Skeletal muscle tissue (tissue), 3 donors: ENCODE measurements at regions not wholly inside any gene's neighbourhood (a gene's known extent, or its start where the extent isn't known, plus 50 kb on each side); places are given as distances from the start of the nearest gene placed in this dataset.

Experiments
- H3K27ac ChIP-seq: one replicate; pipeline ENCODE4 v1.7.0; 2013; ENCODE audit warnings: mild to moderate bottlenecking, low read depth, low read length, inconsistent platforms
- H3K27me3 ChIP-seq, 3 donors: one replicate each; pipeline ENCODE4 v1.7.0; 2013; ENCODE audit warnings: low read length in 3 of 3; ENCODE audit not compliant: control insufficient read depth in 3 of 3, insufficient read depth in 3 of 3
- H3K36me3 ChIP-seq, 3 donors: one replicate each; pipeline ENCODE4 v1.7.0; 2013; ENCODE audit warnings: low read length in 3 of 3; ENCODE audit not compliant: control insufficient read depth in 3 of 3, insufficient read depth in 3 of 3
- H3K4me1 ChIP-seq, 3 donors: one replicate each; pipeline ENCODE4 v1.7.0; 2013; ENCODE audit warnings: low read length in 3 of 3, mild to moderate bottlenecking in 3 of 3; ENCODE audit not compliant: control insufficient read depth in 3 of 3, insufficient read depth in 3 of 3
- H3K4me3 ChIP-seq, 3 donors: one replicate each; pipeline ENCODE4 v1.7.0; 2013; ENCODE audit warnings: low read length in 3 of 3
- H3K9ac ChIP-seq, 3 donors: one replicate each; pipeline ENCODE4 v1.7.0; 2013; ENCODE audit warnings: low read length in 3 of 3, mild to moderate bottlenecking in 3 of 3, moderate library complexity in 2 of 3, low read depth in 1 of 3
- H3K9me3 ChIP-seq, 3 donors: one replicate each; pipeline ENCODE4 v1.7.0; 2013; ENCODE audit warnings: low read length in 3 of 3; ENCODE audit not compliant: control insufficient read depth in 3 of 3
- donor health status: Osteomylitis.

DNA sequence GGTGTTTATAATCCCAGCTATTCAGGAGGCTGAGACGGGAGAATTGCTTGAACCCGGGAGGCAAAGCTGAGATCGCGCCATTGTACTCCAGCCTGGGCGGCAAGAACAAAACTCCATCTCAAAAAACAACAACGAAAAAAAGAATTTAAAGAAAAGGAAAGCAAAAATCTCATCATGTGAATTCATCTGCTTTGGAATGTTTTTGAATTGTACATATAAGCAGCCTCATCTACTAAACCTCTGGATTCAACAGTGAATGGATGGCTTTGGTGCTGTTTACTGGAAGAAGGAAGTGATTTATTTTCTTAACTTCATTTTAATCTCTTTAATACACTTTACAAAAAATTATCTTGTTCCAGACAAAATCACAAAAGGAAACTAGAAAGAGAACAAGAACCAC, 51.8 kb upstream of the PNRC1 start:
- Histone ChIP-seq H3K9me3 (no peaks in the 10 kb centered on the region), H3K27ac (no peak overlapping the region), H3K4me1 (peaks cover 8 to 28% (median 10%) of the 10 kb centered on the region in 3 donors), H3K27me3 (no peaks in the 10 kb centered on the region), H3K9ac (no peak overlapping the region), H3K36me3 (no peaks in the 10 kb centered on the region), H3K4me3 (no peak overlapping the region)

DNA sequence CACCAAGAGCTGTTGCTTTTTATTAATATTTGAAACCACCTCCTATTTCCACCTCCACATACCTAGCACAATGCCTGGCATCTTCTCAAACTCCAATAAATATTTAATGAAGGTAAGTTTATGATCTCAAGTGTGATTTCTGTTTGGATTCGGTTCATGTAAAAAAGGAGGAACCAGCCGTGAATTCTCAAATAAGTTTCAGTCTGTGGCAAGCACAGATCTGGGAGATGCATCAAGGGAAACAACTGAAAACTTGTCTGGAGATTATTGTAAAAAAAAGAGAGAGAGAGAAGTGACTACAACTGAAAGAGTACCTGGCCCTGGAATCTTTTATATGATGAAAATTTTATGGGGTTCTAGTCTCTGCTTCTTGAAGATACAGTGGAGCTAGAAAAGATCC, 52.8 kb upstream of the PNRC1 start:
- Histone ChIP-seq H3K27ac (no peak overlapping the region), H3K9me3 (no peaks in the 10 kb centered on the region), H3K27me3 (no peaks in the 10 kb centered on the region), H3K9ac (no peak overlapping the region), H3K4me3 (no peak overlapping the region), H3K4me1 (peaks cover 18 to 34% (median 19%) of the 10 kb centered on the region in 3 donors), H3K36me3 (no peaks in the 10 kb centered on the region)

DNA sequence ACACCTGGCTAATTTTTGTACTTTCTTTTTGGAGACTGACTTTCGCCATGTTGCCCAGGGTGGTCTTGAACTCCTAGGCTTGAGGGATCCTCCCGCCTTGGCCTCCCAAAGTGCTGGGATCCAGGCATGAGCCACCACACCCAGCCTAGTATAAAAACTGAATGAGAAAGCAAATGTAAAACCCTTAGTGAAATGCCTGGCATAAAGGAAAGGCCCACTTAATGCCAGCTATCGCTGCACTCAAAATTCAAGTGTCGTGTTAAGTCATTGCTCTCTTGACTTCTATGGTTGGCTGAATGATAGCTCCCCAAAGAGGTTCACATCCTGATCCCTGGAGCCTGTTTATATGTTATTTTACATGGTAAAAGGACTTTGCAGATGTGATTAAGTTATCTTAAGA, 54.4 kb upstream of the PNRC1 start:
- no peaks in the 10 kb centered on the region for H3K27me3 ChIP-seq
- no peak overlapping the region for H3K27ac ChIP-seq
- no peak overlapping the region for H3K4me3 ChIP-seq
- H3K9me3 ChIP-seq = no peaks in the 10 kb centered on the region
- H3K36me3 ChIP-seq = no peaks in the 10 kb centered on the region
- H3K9ac ChIP-seq = no peak overlapping the region
- peaks cover 24 to 40% (median 24%) of the 10 kb centered on the region in 3 donors for H3K4me1 ChIP-seq

DNA sequence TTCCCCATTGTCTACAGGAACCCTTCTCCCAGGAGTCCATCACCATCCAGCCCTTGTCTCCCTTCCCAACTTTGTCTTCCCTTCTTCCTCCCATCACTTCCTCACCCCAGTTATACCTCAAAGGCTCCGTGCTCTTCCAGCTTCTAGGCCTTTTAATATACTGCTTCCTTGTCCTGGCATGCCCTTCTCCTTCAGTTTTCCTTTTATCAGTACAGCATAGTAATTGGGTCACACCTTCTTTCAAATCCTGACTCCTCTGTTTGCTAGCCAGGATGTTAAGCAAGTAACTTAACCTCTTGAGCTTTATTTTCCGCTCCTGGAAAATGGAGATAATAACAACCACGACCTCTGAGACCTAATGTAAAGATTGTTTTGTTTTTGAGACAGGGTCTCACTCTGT, 54.9 kb upstream of the PNRC1 start:
- H3K36me3 ChIP-seq = no peaks in the 10 kb centered on the region
- no peaks in the 10 kb centered on the region for H3K9me3 ChIP-seq
- H3K27ac ChIP-seq = no peak overlapping the region
- H3K27me3 ChIP-seq = no peaks in the 10 kb centered on the region
- no peak overlapping the region for H3K9ac ChIP-seq
- H3K4me3 ChIP-seq = no peak overlapping the region
- peaks cover 24 to 40% (median 24%) of the 10 kb centered on the region in 3 donors for H3K4me1 ChIP-seq

DNA sequence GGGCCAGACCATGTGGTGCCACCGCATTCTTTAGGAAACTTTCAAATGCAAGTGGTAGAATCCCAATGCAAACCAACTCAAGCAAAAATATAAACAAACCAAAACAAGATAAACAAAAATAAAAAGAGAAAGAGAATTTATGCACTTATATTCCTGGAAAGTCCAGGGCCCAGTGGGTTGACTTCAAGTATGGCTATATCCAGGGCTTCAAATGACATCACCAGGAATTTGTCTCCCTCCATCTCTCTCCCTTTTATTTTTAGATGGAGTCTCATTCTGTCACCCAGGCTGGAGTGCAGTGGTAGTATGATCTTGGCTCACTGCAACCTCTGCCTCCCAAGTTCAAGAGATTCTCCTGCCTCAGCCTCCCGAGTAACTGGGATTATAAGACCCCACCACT, 56.1 kb upstream of the PNRC1 start:
- Histone ChIP-seq H3K4me3 (peak overlapping the region in 1 of 3 donors; percentile 24), H3K36me3 (no peaks in the 10 kb centered on the region), H3K9me3 (no peaks in the 10 kb centered on the region), H3K9ac (peak overlapping the region in 1 of 3 donors; percentile 2), H3K27ac (peak overlapping the region; percentile 65), H3K4me1 (peaks cover 24 to 40% (median 24%) of the 10 kb centered on the region in 3 donors), H3K27me3 (no peaks in the 10 kb centered on the region)

DNA sequence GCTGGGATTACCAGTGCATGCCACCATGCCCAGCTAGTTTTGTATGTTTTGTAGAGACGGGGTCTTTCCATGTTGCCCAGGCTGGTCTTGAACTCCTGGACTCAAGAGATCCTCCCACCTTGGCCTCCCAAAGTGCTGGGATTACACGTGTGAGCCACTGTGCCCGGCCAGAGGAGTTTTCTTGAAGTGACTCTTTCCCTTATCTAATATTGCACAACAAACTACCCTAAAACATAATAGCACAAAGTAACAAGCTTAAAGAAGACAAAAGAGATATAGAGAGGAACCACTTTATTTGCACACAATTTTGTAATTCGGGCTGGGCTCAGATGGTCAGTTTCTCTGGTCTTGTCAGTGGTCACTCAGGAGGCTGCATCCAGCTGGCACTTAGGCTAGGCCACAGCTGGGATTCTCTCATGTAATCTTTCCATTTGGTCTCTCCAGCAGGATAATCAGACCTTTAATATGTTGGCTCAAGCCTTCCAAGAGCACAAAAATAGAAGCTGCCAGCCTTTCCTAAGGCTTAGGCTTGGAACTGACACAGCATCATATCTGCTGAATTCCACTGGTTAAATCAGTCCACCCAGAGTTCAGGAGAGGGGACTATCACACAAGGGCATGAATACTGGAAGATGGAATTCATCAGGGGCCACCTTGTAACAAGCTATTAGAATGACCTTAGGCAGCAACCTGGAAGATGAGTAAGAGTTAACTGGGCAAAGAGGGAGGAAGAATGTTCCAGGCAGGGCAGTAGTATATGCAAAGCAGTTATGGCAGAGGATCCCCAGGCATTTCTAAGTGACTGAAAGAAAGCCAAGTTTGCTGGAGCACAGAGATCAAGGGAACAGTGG, 56.7 kb upstream of the PNRC1 start:
- Histone ChIP-seq H3K36me3 (no peaks in the 10 kb centered on the region), H3K4me3 (peak overlapping the region in 1 of 3 donors; percentile 24), H3K27me3 (no peaks in the 10 kb centered on the region), H3K27ac (peak overlapping the region; percentile 65), H3K9me3 (no peaks in the 10 kb centered on the region), H3K9ac (peak overlapping the region in 2 of 3 donors; percentile 2 to 40), H3K4me1 (peaks cover 24 to 40% (median 24%) of the 10 kb centered on the region in 3 donors)

DNA sequence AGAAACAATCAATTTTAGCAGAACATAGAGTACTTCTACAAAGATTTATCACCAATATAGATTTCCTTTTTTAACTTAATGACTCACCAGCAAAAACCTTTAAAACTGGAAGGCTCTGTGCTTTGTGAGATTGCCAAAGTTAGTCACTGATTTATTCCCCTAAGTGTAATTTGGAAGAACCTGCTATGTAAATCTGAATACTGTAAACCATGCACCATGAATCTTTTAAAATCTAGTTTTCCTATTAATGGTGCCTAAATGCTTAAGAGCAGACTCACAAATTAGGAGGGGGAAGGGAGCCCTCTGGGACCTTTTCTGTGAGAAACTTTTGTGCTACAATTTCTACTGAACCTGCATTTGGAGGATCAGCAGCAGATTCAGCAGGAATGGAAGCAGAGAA, 57.8 kb upstream of the PNRC1 start:
- H3K27ac ChIP-seq = peak overlapping the region; percentile 65

DNA sequence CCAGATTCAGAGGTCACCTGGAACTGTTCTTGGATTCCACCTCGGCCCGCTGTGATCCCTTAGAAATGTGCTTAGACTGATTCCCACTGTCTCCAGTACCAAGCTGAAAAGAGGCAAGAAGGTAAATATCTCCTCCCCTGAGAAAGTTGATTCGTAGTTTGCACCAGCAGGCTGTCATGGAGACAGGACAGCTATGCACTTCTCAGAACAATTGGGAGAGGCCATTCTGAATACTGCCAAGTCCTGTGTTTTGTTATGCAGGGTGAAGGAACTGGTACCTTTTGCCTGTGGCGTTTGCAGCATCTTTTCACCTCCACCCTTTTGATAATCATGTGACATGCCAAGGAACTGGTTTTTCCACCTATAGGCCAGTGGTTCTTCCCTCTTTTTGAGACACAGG, 58.2 kb upstream of the RNGTT start:
- Histone ChIP-seq H3K27ac (no peak overlapping the region), H3K9ac (no peak overlapping the region), H3K9me3 (no peaks in the 10 kb centered on the region), H3K4me1 (peaks cover 24 to 40% (median 24%) of the 10 kb centered on the region in 3 donors), H3K36me3 (no peaks in the 10 kb centered on the region), H3K4me3 (no peak overlapping the region), H3K27me3 (no peaks in the 10 kb centered on the region)

More for the DNA sequence above, 57.8 kb upstream of the PNRC1 start:
- H3K4me1 ChIP-seq = peaks cover 24 to 40% (median 24%) of the 10 kb centered on the region in 3 donors
- H3K4me3 ChIP-seq = no peak overlapping the region
- peak overlapping the region in 1 of 3 donors; percentile 30 for H3K9ac ChIP-seq
- no peaks in the 10 kb centered on the region for H3K36me3 ChIP-seq
- no peaks in the 10 kb centered on the region for H3K9me3 ChIP-seq
- H3K27me3 ChIP-seq = no peaks in the 10 kb centered on the region

DNA sequence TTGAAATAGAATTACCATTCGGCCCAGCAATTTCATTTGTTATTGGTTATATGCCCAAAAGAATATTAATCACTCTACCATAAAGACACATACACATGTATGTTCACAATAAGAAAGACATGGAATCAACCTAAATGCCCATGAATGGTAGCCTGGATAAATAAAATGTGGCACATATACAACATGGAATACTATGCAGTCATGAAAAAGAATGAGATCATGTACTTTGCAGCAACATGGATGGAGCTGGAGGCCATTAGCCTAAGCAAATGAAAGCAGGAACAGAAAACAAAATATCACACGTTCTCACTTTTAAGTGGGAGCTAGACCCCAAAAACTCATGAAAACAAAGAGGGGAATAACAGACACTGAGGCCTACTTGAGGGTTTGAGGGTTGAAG, 52.6 kb upstream of the RNGTT start:
- no peak overlapping the region for H3K9ac ChIP-seq
- H3K27ac ChIP-seq = no peak overlapping the region
- H3K27me3 ChIP-seq = no peaks in the 10 kb centered on the region
- no peaks in the 10 kb centered on the region for H3K4me1 ChIP-seq
- no peaks in the 10 kb centered on the region for H3K9me3 ChIP-seq
- no peak overlapping the region for H3K4me3 ChIP-seq
- H3K36me3 ChIP-seq = no peaks in the 10 kb centered on the region

DNA sequence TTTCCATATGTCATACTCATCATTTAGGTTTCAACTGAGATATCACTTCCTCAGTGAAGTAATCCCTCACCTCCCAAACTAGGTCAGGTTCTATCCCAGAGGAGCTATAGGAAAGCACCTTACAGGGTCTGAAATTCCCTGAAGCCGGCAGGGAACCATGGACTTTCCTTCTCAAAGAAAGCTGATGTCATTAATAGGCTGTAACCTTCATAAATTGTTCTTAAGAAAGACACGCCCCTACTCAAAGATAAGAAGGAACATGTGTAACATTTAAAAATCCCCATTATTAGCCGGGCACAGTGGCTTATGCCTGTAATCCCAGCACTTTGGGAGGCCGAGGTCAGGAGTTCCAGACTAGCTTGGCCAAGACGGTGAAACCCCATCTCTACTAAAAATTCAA, 50.0 kb upstream of the RNGTT start:
- no peak overlapping the region for H3K4me3 ChIP-seq
- no peaks in the 10 kb centered on the region for H3K36me3 ChIP-seq
- H3K9ac ChIP-seq = no peak overlapping the region
- H3K9me3 ChIP-seq = no peaks in the 10 kb centered on the region
- no peak overlapping the region for H3K27ac ChIP-seq
- no peaks in the 10 kb centered on the region for H3K27me3 ChIP-seq
- no peaks in the 10 kb centered on the region for H3K4me1 ChIP-seq
